GM21515 (cell line): ENCODE measurements at regions not wholly inside any gene's neighbourhood (a gene's known extent, or its start where the extent isn't known, plus 50 kb on each side); places are given as distances from the start of the nearest gene placed in this dataset.
"Not testable (repeated sequence)": the region's sequence is repeated elsewhere in the genome, so short reads cannot be mapped to it uniquely, and the experiment has no call there.

ENCODE experiments used
- ATAC-seq: cut with Tn5 transposase; IDR thresholded peaks from one replicate; pipeline ENCODE4 v1.9.1; 2021; ENCODE audit not compliant: unreplicated experiment

DNA sequence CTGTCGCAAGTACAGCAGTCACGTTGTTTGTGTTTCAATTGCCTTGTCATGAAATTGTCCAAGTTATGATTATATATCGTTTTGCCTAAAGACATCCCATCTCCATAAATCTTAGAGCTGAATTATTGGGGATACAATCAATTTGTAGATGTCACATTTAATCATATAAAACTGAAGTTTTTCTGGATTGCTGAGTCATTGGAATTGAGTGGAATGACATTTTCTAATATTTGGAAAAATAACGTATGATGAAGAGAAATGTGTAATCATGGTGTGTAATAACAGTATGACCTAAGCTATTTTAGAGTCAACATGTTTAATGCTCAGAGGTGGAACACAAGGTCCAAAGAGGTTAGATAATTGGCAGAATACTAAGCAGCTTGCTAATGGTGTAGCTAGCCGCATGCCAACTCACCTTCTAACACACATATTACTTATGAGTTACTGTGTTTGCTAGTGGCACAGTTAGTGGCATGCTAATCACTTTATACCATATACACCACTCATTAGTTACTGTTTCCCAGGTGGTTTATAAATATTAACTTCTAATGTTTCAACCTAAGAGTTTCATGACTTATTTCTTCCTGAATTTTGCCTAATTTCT is 473.1 kb upstream of the GRAMD2B start:
- no peak for ATAC-seq

DNA sequence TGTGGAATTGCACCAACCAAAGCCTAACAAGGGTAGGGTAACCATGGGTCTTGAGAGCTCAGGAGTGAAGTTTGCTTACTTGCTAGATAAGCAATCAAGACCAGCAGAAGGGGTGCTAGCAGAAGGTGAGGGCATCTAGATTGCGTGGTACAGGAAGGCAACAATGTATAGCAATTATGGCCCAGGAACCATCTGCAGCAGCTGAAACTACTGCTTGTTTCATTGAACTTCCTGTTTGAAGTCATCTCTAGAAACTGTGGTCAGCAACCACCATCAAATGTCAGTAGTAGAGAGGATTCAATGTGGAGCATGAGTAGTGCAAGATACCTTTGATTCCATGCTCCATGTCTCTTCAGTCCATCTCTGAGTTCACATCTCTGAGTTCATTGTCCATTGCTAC is 462.1 kb upstream of the GRAMD2B start:
- peak; percentile 100 for ATAC-seq

DNA sequence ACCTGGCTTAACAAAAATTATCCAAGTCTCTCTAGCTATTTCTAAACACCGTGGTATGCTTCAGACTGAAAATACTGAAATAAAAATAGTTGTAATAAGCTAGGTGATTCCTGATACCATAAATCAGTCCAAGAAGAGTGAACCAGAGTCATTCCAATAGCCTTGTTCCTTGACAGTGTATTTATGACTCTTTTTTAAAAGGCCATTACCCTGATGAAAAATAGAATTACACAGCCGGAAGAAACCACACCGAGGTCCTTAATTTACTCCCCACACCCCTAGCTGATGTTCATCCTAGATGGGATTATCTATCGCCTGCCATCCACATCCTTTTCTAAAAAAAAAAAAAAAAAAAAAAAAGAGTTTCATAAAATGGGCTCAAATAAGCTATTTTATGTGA is 457.6 kb upstream of the GRAMD2B start:
- no peak for ATAC-seq

DNA sequence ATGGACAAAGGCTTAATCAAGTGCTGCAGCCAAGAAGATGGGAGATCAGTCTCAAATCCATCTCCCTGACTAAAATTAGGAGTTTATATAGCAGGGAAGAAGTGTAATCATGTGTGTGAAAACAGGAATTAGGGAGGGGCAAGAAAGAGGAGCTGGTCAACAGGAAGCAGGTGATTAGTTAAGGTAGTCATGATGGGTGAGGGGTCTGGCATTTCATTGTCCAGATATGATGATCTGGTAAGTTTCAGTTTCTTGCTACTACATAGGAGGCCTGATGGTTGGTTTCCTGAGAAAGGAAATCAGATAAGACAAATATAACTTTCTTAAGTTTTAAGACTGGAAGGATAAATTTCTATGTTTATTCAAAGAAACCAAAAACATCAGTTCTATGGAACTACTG is 455.6 kb upstream of the GRAMD2B start:
- ATAC-seq = no peak

GRCh38 chr5:125969011-125969813 is 454.0 kb upstream of the GRAMD2B start:
- ATAC-seq = no peak

DNA sequence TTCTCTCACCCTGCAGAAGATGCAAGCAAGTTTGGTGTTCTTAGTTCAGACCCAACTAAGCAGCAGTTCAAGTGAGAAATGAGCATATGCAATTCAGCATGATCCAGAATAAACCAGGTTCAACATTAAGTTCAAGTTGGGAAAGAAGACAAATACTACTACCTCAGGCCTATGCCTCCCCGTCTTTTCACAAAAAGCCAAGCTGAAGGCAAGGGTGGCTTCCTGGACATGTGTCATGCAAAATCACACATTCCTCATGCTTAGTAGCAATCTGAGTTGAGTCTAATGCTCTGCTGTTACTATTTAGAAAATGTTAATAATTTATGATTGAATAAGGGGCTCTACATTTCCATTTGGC is 453.4 kb upstream of the GRAMD2B start:
- no peak for ATAC-seq

DNA sequence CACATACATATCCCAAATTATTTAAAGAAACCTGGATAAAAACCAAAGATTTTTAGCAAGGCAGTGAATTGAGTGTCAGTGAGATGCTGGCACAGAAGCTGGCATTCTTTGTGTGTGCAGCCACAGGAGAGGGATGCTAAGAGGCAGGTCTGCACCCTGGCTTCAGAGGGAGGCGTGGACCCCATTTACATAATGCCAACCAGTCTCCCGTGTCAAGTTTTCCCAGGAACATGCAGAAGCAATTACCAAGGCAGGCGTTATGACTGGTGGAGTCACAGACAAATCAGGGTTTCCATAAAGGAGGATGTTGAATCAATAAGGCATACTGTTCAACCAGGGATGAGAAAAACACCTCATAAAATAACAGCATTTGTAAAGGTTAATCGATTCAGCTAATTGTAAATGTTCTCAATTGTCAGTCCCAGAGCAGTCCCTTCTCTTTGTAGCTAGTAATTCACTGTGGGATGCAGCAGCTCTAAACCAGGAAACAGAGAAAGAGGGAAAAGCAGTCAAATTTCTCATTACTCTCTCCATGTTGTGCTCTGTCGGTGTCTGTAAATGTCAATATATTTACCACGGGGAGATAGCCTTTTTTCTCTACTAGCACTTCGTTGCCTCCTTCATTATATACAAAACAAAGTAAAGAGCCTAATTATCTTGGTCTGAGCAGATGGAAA is 452.4 kb upstream of the GRAMD2B start:
- ATAC-seq = no peak

GRCh38 chr5:125972706-125973105 is 450.5 kb upstream of the GRAMD2B start:
- no peak for ATAC-seq

GRCh38 chr5:125974679-125975078 is 448.5 kb upstream of the GRAMD2B start:
- ATAC-seq = no peak

DNA sequence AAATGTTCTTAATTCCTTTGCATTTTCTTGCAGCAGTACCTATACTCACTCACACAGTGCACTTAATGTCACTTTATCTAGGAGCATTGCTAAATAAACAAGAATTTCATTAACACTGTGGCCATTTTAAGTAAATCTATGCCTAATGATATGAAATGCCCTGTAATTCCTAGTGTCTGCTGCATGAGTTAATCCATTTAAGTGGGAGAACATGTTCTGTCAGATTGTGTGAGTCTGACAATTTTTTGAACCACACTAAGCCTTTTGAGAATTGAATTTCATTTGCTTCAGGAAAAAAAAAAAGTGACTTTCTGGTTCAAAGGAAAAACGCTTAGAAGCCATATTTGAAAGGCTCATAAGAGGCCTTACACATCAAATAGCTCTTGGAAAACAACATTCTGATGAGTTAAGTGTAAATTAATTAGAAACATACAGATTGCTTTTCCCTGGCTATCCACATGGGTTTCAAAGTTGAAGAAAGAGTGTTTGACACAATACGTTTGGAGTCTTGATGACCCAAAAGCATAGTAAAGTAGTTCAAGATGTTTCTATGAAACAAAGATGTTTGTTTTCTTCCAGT is 446.7 kb upstream of the GRAMD2B start:
- no peak for ATAC-seq

DNA sequence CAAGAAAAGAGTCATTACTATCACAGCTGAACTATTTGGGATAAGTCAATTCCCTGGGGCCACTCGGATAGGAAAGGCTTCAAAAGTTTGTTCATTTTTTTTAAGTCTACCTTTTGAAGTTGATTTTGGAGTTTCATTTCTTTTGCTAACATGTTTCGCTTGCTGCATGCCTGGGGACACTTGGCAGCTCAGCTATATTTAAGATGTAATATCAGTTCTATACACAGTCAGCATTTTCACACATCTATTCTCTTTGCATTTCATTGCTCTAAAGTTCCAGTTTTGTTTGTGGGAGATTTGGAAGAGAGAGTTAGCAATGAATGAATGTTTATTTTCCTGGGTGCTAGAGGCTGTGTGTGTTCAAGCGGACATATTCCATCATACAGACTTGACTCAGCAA is 445.2 kb upstream of the GRAMD2B start:
- ATAC-seq = no peak

DNA sequence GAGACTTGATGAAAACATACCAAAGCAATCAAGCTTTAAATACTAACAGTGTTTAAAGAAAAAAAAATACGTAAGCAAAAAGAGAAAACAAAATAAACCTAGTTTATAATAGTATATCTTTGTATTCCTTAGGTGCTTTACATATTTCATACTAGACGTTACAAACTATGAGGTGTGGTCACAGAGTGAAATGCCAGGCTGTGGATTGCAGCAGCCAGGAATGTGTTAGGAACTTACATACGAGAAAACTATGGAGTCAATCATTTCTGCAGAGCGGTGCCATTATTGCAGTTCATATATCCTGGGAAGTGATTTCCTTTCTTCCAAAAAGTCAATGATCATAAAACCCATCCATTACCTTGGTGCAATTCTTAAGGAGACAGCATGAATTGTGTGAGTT is 443.6 kb upstream of the GRAMD2B start:
- no peak for ATAC-seq

DNA sequence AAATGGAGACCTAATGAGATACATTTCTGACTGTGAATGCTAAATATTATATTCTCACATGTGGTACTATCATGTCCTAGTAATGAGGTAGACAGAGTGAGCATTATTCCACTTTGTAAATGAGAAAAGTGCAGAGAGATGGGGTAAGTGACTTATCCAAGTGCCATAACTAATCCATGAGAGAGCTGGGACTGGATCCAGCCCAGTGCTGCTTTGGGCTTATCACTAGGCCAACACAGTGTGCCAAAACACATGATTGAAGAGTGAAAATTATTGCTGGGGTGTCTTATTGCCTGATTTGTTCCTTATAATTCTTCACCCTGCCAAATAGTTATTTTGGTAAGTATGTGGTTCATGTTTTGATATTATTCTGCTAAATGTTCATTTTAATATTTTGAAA is 442.2 kb upstream of the GRAMD2B start:
- ATAC-seq = no peak

GRCh38 chr5:125987677-125988255 is 435.4 kb upstream of the GRAMD2B start:
- no peak for ATAC-seq

DNA sequence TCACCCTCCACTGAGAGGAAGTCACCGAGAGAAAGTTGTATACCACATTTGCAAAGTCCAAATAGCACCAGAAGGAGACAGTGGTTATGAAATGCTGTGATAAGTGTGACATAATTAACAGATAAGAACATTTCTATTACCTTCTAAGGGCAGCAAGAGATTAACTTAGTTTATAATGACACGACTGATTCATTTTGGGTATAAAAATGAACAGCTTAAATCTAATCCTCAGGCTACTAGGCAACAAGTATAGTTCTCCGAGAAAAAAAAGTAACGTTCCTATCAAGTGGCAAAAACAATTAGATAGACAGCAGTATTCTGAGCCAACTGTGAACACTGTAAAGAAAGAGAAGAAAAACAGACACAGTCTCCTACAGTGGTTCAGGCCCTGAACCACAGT is 431.2 kb upstream of the GRAMD2B start:
- no peak for ATAC-seq

- not testable (repeated sequence) for ATAC-seq
Observed at GRCh38 chr5:125999271-126000030, 423.8 kb upstream of the GRAMD2B start.

DNA sequence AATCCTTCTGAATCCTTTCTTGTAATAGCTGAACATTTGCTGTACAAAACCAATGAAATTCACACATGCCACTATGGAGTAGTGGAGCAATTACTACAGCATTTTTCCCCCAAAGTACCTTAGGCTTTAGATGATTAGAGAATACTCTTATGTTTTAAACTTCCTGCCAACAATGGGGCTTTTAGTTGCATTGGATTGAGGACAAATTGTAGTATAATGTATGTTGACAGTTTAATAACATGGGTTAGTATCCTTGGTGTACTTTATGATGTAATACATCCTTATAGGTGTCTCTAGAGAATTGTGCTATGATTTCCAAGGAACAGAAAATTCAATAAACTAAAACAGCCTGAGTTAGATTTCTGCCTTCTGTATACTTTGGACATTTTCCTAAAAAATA is 422.7 kb upstream of the GRAMD2B start:
- ATAC-seq = no peak

- no peak for ATAC-seq
Observed at GRCh38 chr5:126002222-126002897, 420.8 kb upstream of the GRAMD2B start.

GRCh38 chr5:126003309-126003708 is 419.9 kb upstream of the GRAMD2B start:
- no peak for ATAC-seq

DNA sequence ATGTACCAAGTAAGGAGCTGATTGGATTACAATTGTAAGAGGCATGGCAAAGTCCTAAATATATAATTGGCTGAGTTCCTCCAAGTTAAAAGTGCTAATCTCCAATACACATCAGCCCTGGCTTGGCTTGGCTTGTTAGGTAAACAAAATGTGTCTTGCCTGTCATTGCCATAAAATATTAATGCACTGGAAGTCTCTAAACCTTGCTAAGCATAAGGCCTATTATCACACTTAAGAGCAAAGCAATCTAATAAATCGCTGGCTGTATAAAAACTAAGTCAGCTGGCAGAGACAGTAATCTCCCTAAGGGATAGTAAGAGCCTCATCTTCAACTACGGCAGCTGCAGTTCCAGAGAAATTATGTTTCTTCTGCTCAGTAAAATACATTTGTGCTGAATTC is 418.6 kb upstream of the GRAMD2B start:
- ATAC-seq = no peak
